Right lobe of liver (tissue), 6 donors: ENCODE measurements at regions not wholly inside any gene's neighbourhood (a gene's known extent, or its start where the extent isn't known, plus 50 kb on each side); places are given as distances from the start of the nearest gene placed in this dataset.

ENCODE experiments used
- ATAC-seq, 4 donors: fragments of 200-7000 bp; cut with Tn5 transposase; one replicate each; pipeline ENCODE4 v1.9.1; 2020; ENCODE audit warnings: mild to moderate bottlenecking in 4 of 4, moderate library complexity in 4 of 4
- DNase-seq, 3 donors: peaks; one replicate each; pipeline ENCODE4 v3.0.0-alpha.2; 2020
- H3K27ac ChIP-seq, 3 donors: fragments of 200-600 bp; one replicate each; pipeline ENCODE4 v1.8.0; 2022
- H3K27me3 ChIP-seq, 2 donors: fragments of 200-600 bp; one replicate each; pipeline ENCODE4 v1.8.0; 2022
- H3K36me3 ChIP-seq, 4 donors: fragments of 200-600 bp; sonication (generic) in 1 of 4; one replicate each; pipeline versions ENCODE4 v1.5.1 to v1.8.0; 2017 to 2022; ENCODE audit warnings: control low read depth in 1 of 4
- H3K4me1 ChIP-seq, 4 donors: fragments of 200-600 bp; sonication (generic) in 1 of 4; one replicate each; pipeline versions ENCODE4 v1.5.1 to v1.8.0; 2017 to 2022; ENCODE audit warnings: control low read depth in 1 of 4
- H3K4me3 ChIP-seq, 3 donors: fragments of 200-600 bp; one replicate each; pipeline ENCODE4 v1.8.0; 2022
- H3K9me3 ChIP-seq, 4 donors: fragments of 200-600 bp; sonication (generic) in 1 of 4; one replicate each; pipeline versions ENCODE4 v1.5.1 to v1.8.0; 2017 to 2022; ENCODE audit warnings: control low read depth in 1 of 4
- POLR2A ChIP-seq: fragments of 450-650 bp; IDR thresholded peaks from one replicate; pipeline ENCODE4 v1.6.1; 2017; ENCODE audit warnings: antibody characterized with exemption, mild to moderate bottlenecking
- WGBS: methylation state at CpG from one replicate; pipeline ENCODE4 v1.1.6; 2018; ENCODE audit warnings: low coverage, low lambda C conversion rate; ENCODE audit not compliant: insufficient coverage; ENCODE audit errors: missing lambda C conversion rate; 5-methylcytosine and 5-hydroxymethylcytosine counted together
- intact Hi-C, 2 donors: fragments of 100-400 bp; cut with DNase I; formaldehyde crosslinking; loops; one replicate each; pipeline versions ENCODE4 v1.11.2 to v1.14.1; 2022
- TF ChIP-seq, protein P1 (sequence below), 4 donors: fragments of 200-600 bp in 3 of 4; fragments of 450-650 bp in 1 of 4; IDR thresholded peaks; one replicate each; pipeline versions ENCODE4 v1.5.1 to v1.8.0; 2016 to 2022; ENCODE audit warnings: antibody characterized with exemption in 4 of 4, mild to moderate bottlenecking in 2 of 4
- donor health status: DM: no; HTN: yes; CAD: no.
- donor health status: DM: no; HTN: no; CAD: no.
- donor health status: DM: no; HTN: no; CAD: no.
- donor health status: DM: no; HTN: yes; CAD: no.
- donor health status: DM: no; HTN: yes; CAD: no.

DNA sequence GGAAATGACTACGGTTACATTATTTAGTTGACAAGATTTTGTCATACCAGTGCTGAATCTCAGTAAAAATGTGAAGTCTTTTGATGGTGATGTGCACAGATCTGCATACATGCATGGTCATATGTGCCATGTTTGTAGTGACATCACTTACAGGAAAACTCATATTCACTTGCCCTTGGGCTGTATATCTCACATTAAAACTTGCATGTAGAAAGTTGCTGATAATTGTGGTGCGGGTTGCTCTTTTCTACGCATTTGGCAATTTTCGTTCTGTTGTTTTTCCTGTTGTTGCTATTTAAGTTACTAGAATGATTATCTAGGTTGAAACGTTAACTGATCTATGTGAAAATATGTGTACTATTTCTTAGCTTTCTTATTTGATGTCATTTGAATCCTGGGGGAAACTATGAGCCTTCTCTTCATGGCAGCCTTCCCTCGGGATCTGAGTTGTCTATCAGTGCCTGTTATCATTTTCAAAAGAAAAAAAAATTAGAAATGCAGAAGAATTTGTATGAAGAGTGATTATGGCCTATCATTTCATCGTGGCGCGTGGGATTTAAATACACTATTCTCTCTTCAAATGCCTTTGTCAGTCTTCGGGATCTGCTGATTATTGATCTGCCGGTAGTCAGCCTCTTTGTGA, 296.6 kb downstream of the TMX3 start:
- Histone ChIP-seq H3K36me3 (no peaks in the 10 kb centered on the region), H3K27me3 (no peaks in the 10 kb centered on the region), H3K9me3 (no peaks in the 10 kb centered on the region), H3K4me3 (no peak overlapping the region), H3K4me1 (no peaks in the 10 kb centered on the region), H3K27ac (no peak overlapping the region)
- no peak for DNase-seq
- intact Hi-C loops = no loop called here
- ATAC-seq = no peak
- TF ChIP-seq POLR2A = no peak
- TF ChIP-seq, protein P1, sequence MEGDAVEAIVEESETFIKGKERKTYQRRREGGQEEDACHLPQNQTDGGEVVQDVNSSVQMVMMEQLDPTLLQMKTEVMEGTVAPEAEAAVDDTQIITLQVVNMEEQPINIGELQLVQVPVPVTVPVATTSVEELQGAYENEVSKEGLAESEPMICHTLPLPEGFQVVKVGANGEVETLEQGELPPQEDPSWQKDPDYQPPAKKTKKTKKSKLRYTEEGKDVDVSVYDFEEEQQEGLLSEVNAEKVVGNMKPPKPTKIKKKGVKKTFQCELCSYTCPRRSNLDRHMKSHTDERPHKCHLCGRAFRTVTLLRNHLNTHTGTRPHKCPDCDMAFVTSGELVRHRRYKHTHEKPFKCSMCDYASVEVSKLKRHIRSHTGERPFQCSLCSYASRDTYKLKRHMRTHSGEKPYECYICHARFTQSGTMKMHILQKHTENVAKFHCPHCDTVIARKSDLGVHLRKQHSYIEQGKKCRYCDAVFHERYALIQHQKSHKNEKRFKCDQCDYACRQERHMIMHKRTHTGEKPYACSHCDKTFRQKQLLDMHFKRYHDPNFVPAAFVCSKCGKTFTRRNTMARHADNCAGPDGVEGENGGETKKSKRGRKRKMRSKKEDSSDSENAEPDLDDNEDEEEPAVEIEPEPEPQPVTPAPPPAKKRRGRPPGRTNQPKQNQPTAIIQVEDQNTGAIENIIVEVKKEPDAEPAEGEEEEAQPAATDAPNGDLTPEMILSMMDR (IDR thresholded peaks at IDR 0.05) = no peak
- WGBS = 44% methylated on average over 11 of the region's 11 CpGs

DNA sequence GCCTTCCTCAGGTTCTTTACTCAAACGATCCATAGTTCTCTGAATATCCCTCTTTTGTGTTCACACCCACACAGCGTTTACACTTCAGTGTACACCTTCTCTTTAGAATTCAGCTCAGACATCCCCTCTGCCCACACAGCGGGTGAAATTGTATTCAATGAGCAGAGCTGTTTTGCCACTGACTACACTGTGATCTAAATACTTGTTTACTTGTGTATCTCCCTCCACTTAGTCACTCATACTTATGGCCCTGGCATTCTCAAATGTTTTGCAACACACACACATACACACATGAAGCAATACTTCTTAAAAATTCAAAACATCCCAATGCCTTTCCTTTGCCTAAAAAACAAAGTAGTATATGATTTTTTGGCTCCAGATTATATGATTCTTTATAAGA, 297.1 kb downstream of the TMX3 start:
- DNase-seq (no peak), ATAC-seq (no peak)
- Histone ChIP-seq H3K4me1 (no peaks in the 10 kb centered on the region), H3K4me3 (no peak overlapping the region), H3K9me3 (no peaks in the 10 kb centered on the region), H3K36me3 (no peaks in the 10 kb centered on the region), H3K27me3 (no peaks in the 10 kb centered on the region), H3K27ac (no peak overlapping the region)
- TF ChIP-seq POLR2A = no peak
- TF ChIP-seq, protein P1 (IDR thresholded peaks at IDR 0.05) = no peak
- WGBS = 56% methylated on average over 3 of the region's 3 CpGs
- intact Hi-C loops = no loop called here

DNA sequence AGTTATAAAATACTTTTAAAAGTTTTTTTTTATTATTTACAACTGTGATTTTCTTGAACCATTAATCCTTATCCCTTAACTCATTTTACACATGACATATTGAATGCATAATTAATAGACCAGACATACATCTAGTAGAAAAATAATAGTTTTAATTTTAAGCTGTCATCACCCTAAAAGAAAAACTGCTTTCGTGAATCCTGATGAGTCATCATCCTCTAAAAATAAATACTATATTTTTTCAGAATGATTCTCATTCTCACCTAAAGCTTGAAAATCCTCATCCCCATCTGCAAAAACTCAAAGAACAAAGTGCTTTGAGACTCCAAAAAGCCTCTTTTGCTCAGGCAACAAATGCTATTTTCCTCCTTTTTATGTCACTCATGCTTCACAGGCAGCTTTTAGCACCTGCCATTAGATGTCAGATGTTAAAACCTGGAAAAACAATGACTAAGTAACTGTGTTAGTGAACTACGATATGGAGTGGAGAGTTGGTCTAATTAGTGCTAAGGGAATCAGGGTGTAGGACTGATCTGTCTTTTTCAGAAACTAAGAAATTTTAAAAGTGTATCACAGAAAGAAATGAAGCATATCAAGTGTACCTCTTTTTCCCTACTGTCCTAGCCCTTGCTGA, 297.6 kb downstream of the TMX3 start:
- no peak for DNase-seq
- Histone ChIP-seq H3K36me3 (no peaks in the 10 kb centered on the region), H3K27me3 (no peaks in the 10 kb centered on the region), H3K4me3 (no peak overlapping the region), H3K9me3 (no peaks in the 10 kb centered on the region), H3K4me1 (no peaks in the 10 kb centered on the region), H3K27ac (no peak overlapping the region)
- intact Hi-C loops = no loop called here
- no peak for ATAC-seq
- TF ChIP-seq POLR2A = no peak
- TF ChIP-seq, protein P1 (IDR thresholded peaks at IDR 0.05) = no peak
- 17% methylated on average over 2 of the region's 2 CpGs for WGBS

DNA sequence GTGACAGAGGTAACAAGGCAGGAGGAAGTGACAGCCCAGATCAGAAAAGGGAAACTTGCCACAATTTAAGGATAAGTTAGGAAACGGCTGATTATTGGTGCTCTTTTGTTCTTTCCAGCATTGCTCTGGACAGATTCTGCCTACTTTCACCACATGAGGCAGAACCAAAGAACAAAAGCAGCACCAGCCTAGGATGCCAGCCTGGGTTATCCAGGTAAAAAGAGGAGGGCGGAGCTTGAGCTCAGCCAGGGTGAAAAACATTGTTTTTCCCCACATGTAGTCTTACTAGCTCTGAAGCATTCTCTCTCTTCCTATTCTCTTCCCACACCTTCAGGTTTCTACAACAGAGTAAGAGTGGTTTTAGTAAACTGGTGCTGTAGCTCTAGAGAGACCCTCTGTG, 300.5 kb downstream of the TMX3 start:
- 24% methylated on average over 2 of the region's 2 CpGs for WGBS

More for the DNA sequence above, 300.5 kb downstream of the TMX3 start:
- Histone ChIP-seq H3K4me1 (no peaks in the 10 kb centered on the region), H3K27me3 (no peaks in the 10 kb centered on the region), H3K27ac (no peak overlapping the region), H3K36me3 (no peaks in the 10 kb centered on the region), H3K4me3 (no peak overlapping the region), H3K9me3 (no peaks in the 10 kb centered on the region)
- DNase-seq (no peak), ATAC-seq (no peak)
- TF ChIP-seq POLR2A = no peak
- TF ChIP-seq, protein P1 (IDR thresholded peaks at IDR 0.05) = no peak
- intact Hi-C loops = no loop called here
